ENCODE measurements at regions not wholly inside any gene's neighbourhood (a gene's known extent, or its start where the extent isn't known, plus 50 kb on each side); places are given as distances from the start of the nearest gene placed in this dataset.

DNA sequence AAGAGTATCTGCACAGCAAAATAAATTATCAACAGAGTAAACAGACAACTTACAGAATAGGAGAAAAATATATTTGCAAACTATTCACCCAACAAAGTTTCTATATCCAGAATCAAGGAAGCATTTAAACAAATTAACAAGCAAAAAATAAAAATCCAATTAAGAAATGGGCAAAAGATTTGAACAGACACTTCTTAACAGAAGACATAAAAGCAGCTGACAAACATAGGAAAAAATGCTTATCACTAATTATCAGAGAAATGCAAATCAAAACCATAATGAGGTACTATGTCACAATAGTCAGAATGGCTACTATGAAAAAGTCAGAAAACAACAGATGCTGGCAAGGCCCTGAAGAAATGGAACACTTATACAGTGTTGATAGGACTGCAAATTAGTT, 434.2 kb upstream of the ADGRB3 start:
- Histone ChIP-seq H3K18ac (ENCODE audit: extremely low read depth, low read length) (no peak overlapping the region), H2AK5ac (ENCODE audit: low read depth, low read length) (no peak overlapping the region), H3K36me3 (ENCODE audit: control insufficient read depth in 2 of 4, insufficient read depth in 4 of 4, low read length in 3 of 4) (no peaks in the 10 kb centered on the region; a peak in 2 of 8 replicates), H2BK15ac (ENCODE audit: low read length) (no peak overlapping the region), H4K5ac (ENCODE audit: insufficient read length, low read depth, low read length) (no peak overlapping the region), H2BK120ac (replicated peaks; ENCODE audit: low read depth, low read length) (no peak overlapping the region), H3K4me1 (replicated peaks in 1 of 4; ENCODE audit: control insufficient read depth in 3 of 4, insufficient read depth in 4 of 4, low read length in 3 of 4) (no peaks in the 10 kb centered on the region), H3K79me1 (ENCODE audit: low read depth, low read length) (no peaks in the 10 kb centered on the region), H4K8ac (ENCODE audit: extremely low read depth, insufficient read depth, low read length) (no peak overlapping the region), H2BK12ac (ENCODE audit: low read depth, low read length) (no peak overlapping the region), H2BK20ac (ENCODE audit: low read length) (no peak overlapping the region), H3K9ac (replicated peaks in 1 of 4; ENCODE audit: extremely low read depth in 1 of 4, low read depth in 3 of 4, low read length in 3 of 4) (no peak overlapping the region), H3K4me2 (ENCODE audit: insufficient read depth in 1 of 2, low read depth in 2 of 2, low read length in 2 of 2) (no peak overlapping the region), H2AFZ (ENCODE audit: low read length) (no peak overlapping the region), H3K56ac (replicated peaks; ENCODE audit: insufficient read length, low read depth, low read length) (no peak overlapping the region), H3K14ac (ENCODE audit: insufficient read length) (no peak overlapping the region), H4K91ac (replicated peaks; ENCODE audit: insufficient read length, low read length) (no peak overlapping the region), H3K79me2 (ENCODE audit: control insufficient read depth in 1 of 2, insufficient read depth in 2 of 2, low read length in 2 of 2) (no peaks in the 10 kb centered on the region), H3K4me3 (ENCODE audit: extremely low read depth in 1 of 4, insufficient read depth in 2 of 4, low read depth in 3 of 4, low read length in 4 of 4) (no peak overlapping the region), H4K20me1 (replicated peaks in 1 of 2; ENCODE audit: control insufficient read depth in 1 of 2, insufficient read depth in 2 of 2, low read length in 2 of 2) (no peaks in the 10 kb centered on the region), H3K4ac (replicated peaks; ENCODE audit: insufficient read length, low read depth, low read length) (no peak overlapping the region), H3K9me3 (ENCODE audit: insufficient read depth in 2 of 2, low read depth in 1 of 2, low read length in 1 of 2) (peaks cover 4 to 9% of the 10 kb centered on the region in 2 experiments; a peak in 2 of 4 replicates), H3K27ac (ENCODE audit: low read depth, low read length) (no peak overlapping the region), H3K23me2 (ENCODE audit: low read depth, low read length) (no peaks in the 10 kb centered on the region), H3K23ac (ENCODE audit: insufficient read length) (no peak overlapping the region), H2BK5ac (ENCODE audit: low read depth, low read length) (no peak overlapping the region), H3K27me3 (replicated peaks in 1 of 4; ENCODE audit: control insufficient read depth in 3 of 4, extremely low read depth in 1 of 4, insufficient read depth in 3 of 4, low read length in 3 of 4) (no peaks in the 10 kb centered on the region)
- ChIA-PET POLR2A (ENCODE audit: partially characterized antibody) (no interaction called here), CTCF (ENCODE audit: partially characterized antibody) (interaction anchor here (1.0 kb wide), 2 partner anchors 119 to 168 kb away, joined by 3 read pairs; no protein-coding TSS in a partner anchor)
- FAIRE-seq (no peak), DNase-seq (ENCODE audit: low read depth in 1 of 2, low spot score in 2 of 2) (no peak)
- TF ChIP-seq, protein P1, sequence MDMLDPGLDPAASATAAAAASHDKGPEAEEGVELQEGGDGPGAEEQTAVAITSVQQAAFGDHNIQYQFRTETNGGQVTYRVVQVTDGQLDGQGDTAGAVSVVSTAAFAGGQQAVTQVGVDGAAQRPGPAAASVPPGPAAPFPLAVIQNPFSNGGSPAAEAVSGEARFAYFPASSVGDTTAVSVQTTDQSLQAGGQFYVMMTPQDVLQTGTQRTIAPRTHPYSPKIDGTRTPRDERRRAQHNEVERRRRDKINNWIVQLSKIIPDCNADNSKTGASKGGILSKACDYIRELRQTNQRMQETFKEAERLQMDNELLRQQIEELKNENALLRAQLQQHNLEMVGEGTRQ (IDR thresholded peaks at IDR 0.05; ENCODE audit: low read length) = no peak

All from H1 (cell line).